Choroid plexus epithelial cell (primary cell): ENCODE measurements at regions not wholly inside any gene's neighbourhood (a gene's known extent, or its start where the extent isn't known, plus 50 kb on each side); places are given as distances from the start of the nearest gene placed in this dataset.

Experiments
- DNase-seq: peaks from one replicate; pipeline ENCODE4 v3.0.0-alpha.2; 2010; ENCODE audit warnings: low read depth
- H3K4me3 ChIP-seq: 2 replicates; pipeline ENCODE4 v1.5.1; 2011; ENCODE audit warnings: low read depth, mild to moderate bottlenecking, control low read depth, low read length, moderate library complexity
- TF ChIP-seq, protein P1 (sequence below): conservative IDR thresholded peaks from 2 replicates; pipeline ENCODE4 v1.5.1; 2011; ENCODE audit warnings: low read depth, mild to moderate bottlenecking, control low read depth, inconsistent platforms, low read length, moderate library complexity

DNA sequence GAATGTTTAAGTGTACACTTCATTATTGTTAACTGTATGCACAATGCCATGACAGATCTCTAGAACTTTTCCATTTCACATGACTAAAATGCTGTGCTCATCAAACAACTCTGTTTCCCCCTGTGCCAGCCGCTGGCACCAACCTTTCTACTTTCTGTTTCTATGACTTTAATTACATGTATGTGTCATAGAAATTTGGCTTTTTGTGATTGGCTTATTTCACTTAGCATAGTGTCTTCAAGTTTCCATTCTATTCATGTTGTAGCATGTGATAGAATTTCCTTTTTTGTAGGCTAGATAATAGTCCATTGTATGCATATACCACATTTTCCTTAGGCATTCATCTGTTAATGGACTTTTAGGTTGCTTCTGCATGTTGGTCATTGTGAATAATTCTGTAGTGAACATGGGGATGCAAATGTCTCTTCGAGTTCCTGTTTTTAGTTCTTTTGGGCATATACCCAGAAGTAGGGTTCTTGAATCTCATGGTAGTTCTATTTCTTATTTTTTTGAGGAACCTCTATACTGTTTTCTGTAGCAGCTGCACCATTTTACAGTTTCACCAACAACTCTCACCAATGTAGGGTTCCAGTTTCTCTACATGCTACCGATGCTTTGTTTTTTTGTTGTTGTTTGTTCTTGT is 184.4 kb upstream of the DMRT1 start:
- TF ChIP-seq, protein P1, sequence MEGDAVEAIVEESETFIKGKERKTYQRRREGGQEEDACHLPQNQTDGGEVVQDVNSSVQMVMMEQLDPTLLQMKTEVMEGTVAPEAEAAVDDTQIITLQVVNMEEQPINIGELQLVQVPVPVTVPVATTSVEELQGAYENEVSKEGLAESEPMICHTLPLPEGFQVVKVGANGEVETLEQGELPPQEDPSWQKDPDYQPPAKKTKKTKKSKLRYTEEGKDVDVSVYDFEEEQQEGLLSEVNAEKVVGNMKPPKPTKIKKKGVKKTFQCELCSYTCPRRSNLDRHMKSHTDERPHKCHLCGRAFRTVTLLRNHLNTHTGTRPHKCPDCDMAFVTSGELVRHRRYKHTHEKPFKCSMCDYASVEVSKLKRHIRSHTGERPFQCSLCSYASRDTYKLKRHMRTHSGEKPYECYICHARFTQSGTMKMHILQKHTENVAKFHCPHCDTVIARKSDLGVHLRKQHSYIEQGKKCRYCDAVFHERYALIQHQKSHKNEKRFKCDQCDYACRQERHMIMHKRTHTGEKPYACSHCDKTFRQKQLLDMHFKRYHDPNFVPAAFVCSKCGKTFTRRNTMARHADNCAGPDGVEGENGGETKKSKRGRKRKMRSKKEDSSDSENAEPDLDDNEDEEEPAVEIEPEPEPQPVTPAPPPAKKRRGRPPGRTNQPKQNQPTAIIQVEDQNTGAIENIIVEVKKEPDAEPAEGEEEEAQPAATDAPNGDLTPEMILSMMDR, result no peak
- no peak for DNase-seq
- no peak overlapping the region for H3K4me3 ChIP-seq

DNA sequence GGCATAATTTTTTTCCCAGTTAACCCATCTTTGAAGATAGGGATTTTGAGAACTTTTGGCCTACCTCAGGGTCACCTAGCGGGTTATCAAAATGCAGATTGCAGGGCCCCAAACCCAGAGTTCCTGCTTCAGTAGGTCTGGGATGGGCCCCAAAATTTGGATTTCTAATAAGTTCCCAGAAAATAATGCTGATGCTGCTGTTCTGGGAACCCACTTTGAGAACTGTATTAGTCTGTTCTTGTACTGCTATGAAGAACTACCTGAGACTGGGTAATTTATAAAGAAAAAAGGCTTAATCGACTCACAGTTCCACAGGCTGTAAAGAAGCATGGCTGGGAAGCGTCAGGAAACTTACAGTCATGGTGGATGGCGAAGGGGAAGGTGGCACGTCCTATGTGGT is 182.2 kb upstream of the DMRT1 start:
- H3K4me3 ChIP-seq, result no peak overlapping the region
- DNase-seq, result no peak
- TF ChIP-seq, protein P1, result no peak

DNA sequence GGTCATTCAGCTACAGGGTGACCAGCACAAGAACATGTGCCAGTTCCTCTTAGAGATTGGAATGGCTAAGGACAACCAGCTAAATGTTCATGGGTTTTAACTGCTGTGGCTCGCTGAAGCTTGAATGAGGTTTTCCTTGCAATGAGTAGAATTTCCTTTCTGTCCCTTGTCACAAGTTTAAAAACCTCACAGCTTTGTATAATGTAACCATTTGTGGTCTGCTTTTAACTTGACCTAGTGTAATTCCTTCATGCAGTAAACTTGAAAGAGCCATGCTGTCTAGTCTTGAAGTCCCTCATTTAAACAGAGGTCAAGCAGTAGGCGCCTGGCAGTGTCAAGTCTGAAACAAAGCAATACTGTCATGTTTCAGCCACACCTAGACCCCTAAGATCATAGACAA is 181.3 kb upstream of the DMRT1 start:
- no peak for DNase-seq
- H3K4me3 ChIP-seq, result no peak overlapping the region
- TF ChIP-seq, protein P1, result no peak

DNA sequence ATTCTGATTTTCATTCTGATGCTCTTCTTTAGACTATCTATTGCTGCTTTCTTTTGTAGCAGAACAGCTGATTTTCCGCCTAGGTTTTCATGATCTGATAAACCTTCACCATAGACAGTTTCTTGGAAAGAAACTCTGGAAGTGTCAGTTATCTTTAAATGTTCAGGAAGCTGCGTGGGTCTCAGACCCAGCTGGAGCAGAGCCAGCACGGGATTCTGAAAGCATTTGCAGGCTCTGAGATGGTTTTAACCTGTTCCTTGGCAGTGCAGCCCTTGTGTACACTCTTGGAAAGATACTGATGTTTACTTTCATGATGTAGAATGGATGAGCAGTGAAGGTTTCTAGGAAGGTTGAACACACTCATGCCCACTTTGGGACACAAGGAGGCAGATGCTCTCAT is 178.0 kb upstream of the DMRT1 start:
- TF ChIP-seq, protein P1, result no peak
- DNase-seq, result no peak
- H3K4me3 ChIP-seq, result no peak overlapping the region

DNA sequence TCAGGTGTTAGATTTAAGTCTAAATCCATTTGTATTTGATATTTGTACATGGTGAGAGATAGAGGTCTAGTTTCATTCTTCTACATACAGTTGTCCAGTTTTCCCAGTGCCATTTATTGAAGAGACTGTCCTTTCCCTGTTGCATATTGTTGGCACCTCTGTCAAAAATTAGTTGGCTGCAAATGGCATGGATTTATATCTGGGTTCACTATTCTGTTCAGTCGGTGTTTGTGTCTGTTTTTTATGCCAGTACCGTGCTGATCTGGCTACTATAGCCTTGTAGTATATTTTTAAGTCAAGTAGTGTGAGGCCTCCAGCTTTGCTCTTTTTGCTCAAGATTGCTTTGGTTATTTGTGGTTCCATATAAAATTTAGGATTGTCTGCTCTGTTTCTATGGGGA is 176.2 kb upstream of the DMRT1 start:
- no peak overlapping the region for H3K4me3 ChIP-seq
- TF ChIP-seq, protein P1, result no peak
- DNase-seq, result no peak

DNA sequence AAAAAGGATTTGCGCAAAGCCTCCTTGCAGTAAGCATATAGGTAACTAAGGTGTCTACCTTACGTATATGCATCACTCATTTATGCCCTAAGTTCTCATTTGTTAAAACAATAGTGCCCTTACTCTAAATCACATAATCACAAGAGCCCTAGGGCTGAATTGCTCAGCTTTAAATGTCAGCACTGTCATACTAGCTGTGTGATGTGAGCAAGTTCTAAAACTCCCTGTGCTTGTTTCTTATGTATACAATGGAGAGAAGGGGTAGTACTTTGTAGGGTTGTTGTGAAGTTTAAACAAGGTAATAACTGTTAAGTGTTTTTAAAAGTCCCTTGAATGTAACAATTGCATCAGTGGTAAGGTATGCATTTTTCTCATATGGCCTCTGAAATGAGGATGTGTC is 169.5 kb upstream of the DMRT1 start:
- H3K4me3 ChIP-seq, result no peak overlapping the region
- no peak for DNase-seq
- TF ChIP-seq, protein P1, result no peak

DNA sequence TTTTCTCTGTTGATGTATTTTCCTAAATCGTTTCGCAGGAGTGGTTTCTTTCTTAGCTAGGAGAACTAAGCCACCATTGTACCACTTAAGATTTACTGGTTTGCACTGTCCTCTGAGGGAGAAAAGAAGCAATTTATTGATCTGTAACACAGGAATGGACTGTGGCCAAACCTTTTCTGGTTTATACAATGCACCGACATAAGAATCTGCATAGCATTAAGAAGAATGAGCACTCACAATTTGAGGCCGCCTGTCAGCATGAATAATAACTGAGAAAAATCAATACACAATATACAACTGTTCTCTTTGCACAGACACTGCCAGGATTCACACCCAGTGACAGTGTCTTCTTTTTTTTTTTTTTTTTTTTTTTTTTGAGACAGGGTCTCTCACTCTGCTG is 168.6 kb upstream of the DMRT1 start:
- no peak for DNase-seq
- TF ChIP-seq, protein P1, result no peak
- no peak overlapping the region for H3K4me3 ChIP-seq
